C4-2B (cell line): ENCODE measurements at regions not wholly inside any gene's neighbourhood (a gene's known extent, or its start where the extent isn't known, plus 50 kb on each side); places are given as distances from the start of the nearest gene placed in this dataset.

Experiments used
- H3K27ac ChIP-seq: fragments of 450-650 bp; 2 replicates; pipeline ENCODE4 v1.5.1; 2017
- CTCF ChIP-seq: fragments of 450-650 bp; conservative IDR thresholded peaks from 2 replicates; pipeline ENCODE4 v1.5.1; 2017; ENCODE audit warnings: mild to moderate bottlenecking
- ZFX ChIP-seq: fragments of 450-650 bp; IDR thresholded peaks from 2 replicates; pipeline ENCODE4 v1.6.1; 2017

DNA sequence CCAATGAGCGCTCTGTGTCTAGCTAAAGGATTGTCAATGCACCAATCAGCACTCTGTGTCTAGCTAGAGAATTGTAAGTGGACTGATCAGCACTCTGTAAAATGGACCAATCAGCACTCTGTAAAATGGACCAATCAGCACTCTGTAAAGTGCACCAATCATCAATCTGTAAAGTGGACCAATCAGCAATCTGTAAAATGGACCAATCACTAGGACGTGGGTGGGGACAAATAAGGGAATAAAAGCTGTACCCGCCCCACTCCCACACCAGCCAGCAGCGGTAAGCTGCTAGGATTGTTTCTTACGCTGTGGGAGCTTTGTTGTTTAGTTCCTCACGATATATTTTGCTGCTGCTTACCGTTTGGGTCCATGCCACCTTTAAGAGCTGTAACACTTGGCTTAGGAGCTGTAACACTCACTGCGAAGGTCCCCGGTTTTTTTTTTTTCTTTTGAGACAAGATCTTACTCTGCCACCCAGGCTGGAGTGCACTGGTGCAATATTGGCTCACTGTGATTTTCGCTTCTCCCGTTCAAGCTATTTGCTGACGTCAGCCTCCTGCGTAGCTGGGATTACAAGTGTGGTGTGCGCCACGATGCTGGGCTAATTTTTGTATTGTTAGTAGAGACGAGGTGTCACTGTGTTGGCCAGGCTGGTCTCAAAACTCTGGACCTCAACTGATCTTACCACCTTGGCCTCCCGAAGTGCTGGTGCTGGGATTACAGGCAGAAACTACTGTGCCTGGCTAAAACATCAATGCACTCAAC lies 184.8 kb downstream of the PTPN20 start:
- TF ChIP-seq ZFX (no peak), CTCF (no peak)
- H3K27ac ChIP-seq: no peak overlapping the region

GRCh38 chr10:47098238-47098637 lies 187.0 kb downstream of the PTPN20 start:
- no peak overlapping the region for H3K27ac ChIP-seq
- TF ChIP-seq CTCF (no peak), ZFX (no peak)

GRCh38 chr10:47098964-47099363 lies 187.7 kb downstream of the PTPN20 start:
- H3K27ac ChIP-seq: no peak overlapping the region
- TF ChIP-seq ZFX (no peak), CTCF (no peak)

DNA sequence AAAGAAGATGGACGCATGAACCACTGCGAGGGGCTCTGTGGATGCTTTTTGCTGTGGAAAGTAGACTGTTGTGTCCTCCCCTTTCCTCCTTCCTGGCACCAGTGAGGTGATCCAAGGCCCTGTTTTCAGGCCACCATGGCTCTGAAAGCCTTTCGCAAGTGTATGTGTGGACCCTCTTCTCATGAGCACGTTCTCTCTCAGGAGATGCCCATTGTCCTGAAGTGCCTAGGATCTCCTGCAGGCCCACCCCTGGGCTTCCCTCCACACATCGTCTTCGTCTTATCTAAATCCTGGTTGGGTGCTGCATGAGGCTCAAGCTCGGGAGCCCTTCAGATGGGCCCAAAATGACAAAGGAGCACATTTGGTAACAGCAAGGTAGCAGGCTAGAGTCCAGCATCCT lies 188.2 kb downstream of the PTPN20 start:
- TF ChIP-seq CTCF (no peak), ZFX (no peak)
- no peak overlapping the region for H3K27ac ChIP-seq

GRCh38 chr10:47101196-47101595 lies 190.0 kb downstream of the PTPN20 start:
- no peak for TF ChIP-seq ZFX
- TF ChIP-seq CTCF: no peak
- no peak overlapping the region for H3K27ac ChIP-seq

GRCh38 chr10:47101807-47102206 lies 190.6 kb downstream of the PTPN20 start:
- TF ChIP-seq CTCF: no peak
- TF ChIP-seq ZFX: no peak
- H3K27ac ChIP-seq: no peak overlapping the region

GRCh38 chr10:47104151-47104605 lies 192.9 kb downstream of the PTPN20 start:
- TF ChIP-seq ZFX (no peak), CTCF (no peak)
- H3K27ac ChIP-seq: no peak overlapping the region
